ENCODE measurements at regions not wholly inside any gene's neighbourhood (a gene's known extent, or its start where the extent isn't known, plus 50 kb on each side); places are given as distances from the start of the nearest gene placed in this dataset.

DNA sequence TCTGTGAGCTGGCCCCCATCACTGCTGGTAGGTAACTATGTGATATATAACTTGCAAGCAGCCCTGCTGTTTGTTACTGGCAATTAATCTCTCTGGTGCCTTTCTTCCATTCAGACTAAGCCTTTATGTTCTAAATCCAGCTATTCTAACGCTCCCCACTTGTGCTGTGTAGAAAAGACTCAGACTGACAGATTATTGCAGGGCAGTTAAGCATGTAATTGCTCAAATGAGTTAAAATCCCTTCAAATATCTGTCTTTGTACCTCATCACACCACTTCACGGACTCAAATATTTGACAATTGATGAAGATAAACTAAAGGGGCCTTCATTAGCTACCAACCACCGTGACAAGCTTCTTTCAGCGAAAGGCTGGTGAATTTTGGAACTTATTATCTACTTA lies 416.2 kb downstream of the NR2F2 start:
- no TSS peak for BruUV-seq (replicated peaks)
- Histone ChIP-seq H3K14ac (replicated peaks; ENCODE audit: low read depth, low read length) (no peak overlapping the region), H3K4me1 (ENCODE audit: control insufficient read depth, insufficient read depth, low read length) (no peaks in the 10 kb centered on the region), H3K23ac (ENCODE audit: low read depth, low read length) (no peak overlapping the region), H4K91ac (ENCODE audit: insufficient read depth, low read depth, low read length) (no peak overlapping the region), H4K20me1 (ENCODE audit: insufficient read depth, low read length) (no peaks in the 10 kb centered on the region), H3K4me2 (ENCODE audit: low read depth, low read length) (no peak overlapping the region), H3K56ac (ENCODE audit: extremely low read depth, insufficient read depth, low read length) (no peak overlapping the region), H2BK120ac (ENCODE audit: low read depth, low read length) (no peak overlapping the region), H2AFZ (replicated peaks; ENCODE audit: low read length, poor library complexity) (no peak overlapping the region), H2AK9ac (replicated peaks; ENCODE audit: low read depth, low read length, poor library complexity) (no peak overlapping the region), H2BK15ac (ENCODE audit: low read depth, low read length) (no peak overlapping the region), H3K18ac (ENCODE audit: low read depth, low read length) (no peak overlapping the region), H3K27me3 (ENCODE audit: control insufficient read depth, insufficient read depth, low read length) (no peaks in the 10 kb centered on the region), H2BK5ac (ENCODE audit: low read depth, low read length, poor library complexity, severe bottlenecking) (no peak overlapping the region), H3K9ac (ENCODE audit: low read depth, low read length) (no peak overlapping the region), H3K9me3 (ENCODE audit: control insufficient read depth, insufficient read depth, low read length) (peaks cover 15% of the 10 kb centered on the region), H4K8ac (ENCODE audit: low read depth in 2 of 2, low read length in 2 of 2) (no peak overlapping the region), H3K4me3 (ENCODE audit: insufficient read depth, low read depth, low read length) (no peak overlapping the region), H4K5ac (ENCODE audit: low read depth, low read length) (no peak overlapping the region), H3K9me1 (ENCODE audit: insufficient read depth, low read length) (no peaks in the 10 kb centered on the region), H2BK20ac (ENCODE audit: low read depth, low read length) (no peak overlapping the region), H2AK5ac (ENCODE audit: low read depth, low read length) (no peak overlapping the region), H3K4ac (ENCODE audit: low read depth, low read length) (no peak overlapping the region), H3K27ac (ENCODE audit: insufficient read depth, low read length) (no peak overlapping the region), H3K36me3 (ENCODE audit: control insufficient read depth, insufficient read depth, low read length) (no peaks in the 10 kb centered on the region), H3K79me1 (ENCODE audit: low read depth in 1 of 2, low read length in 2 of 2) (no peaks in the 10 kb centered on the region)
- no peak for TF ChIP-seq NFE2L2 (IDR thresholded peaks at IDR 0.05; ENCODE audit: low read depth, low read length)
- TF ChIP-seq, protein P1, sequence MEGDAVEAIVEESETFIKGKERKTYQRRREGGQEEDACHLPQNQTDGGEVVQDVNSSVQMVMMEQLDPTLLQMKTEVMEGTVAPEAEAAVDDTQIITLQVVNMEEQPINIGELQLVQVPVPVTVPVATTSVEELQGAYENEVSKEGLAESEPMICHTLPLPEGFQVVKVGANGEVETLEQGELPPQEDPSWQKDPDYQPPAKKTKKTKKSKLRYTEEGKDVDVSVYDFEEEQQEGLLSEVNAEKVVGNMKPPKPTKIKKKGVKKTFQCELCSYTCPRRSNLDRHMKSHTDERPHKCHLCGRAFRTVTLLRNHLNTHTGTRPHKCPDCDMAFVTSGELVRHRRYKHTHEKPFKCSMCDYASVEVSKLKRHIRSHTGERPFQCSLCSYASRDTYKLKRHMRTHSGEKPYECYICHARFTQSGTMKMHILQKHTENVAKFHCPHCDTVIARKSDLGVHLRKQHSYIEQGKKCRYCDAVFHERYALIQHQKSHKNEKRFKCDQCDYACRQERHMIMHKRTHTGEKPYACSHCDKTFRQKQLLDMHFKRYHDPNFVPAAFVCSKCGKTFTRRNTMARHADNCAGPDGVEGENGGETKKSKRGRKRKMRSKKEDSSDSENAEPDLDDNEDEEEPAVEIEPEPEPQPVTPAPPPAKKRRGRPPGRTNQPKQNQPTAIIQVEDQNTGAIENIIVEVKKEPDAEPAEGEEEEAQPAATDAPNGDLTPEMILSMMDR (conservative IDR thresholded peaks at IDR 0.05; ENCODE audit: low read depth, low read length) = no peak
- no peak for TF ChIP-seq CHD1 (IDR thresholded peaks at IDR 0.05; ENCODE audit: low read depth, low read length)
- TF ChIP-seq RCOR1 (IDR thresholded peaks at IDR 0.05; ENCODE audit: insufficient replicate concordance, low read length) = no peak
- no peak for TF ChIP-seq MXI1 (IDR thresholded peaks at IDR 0.05; ENCODE audit: borderline replicate concordance, low read depth, low read length)
- TF ChIP-seq USF2 (IDR thresholded peaks at IDR 0.05; ENCODE audit: low read depth, low read length) = no peak
- TF ChIP-seq ELK1 (IDR thresholded peaks at IDR 0.05; ENCODE audit: borderline replicate concordance, low read depth, low read length) = no peak
- TF ChIP-seq CEBPB (IDR thresholded peaks at IDR 0.05; ENCODE audit: low read depth, low read length) = no peak
- TF ChIP-seq RFX5 (IDR thresholded peaks at IDR 0.05; ENCODE audit: low read depth, low read length) = no peak
- intact Hi-C loops (cut with micrococcal nuclease) = no loop called here
- CTCF ChIA-PET = interaction anchor here (0.9 to 1.0 kb wide), 2 partner anchors 48 to 51 kb away, joined by 3 read pairs; no protein-coding TSS in a partner anchor
- ATAC-seq (ENCODE audit: low read depth) = no peak
- WGBS, 2 experiments (ENCODE audit: extremely low coverage in 2 of 2, insufficient read length in 1 of 2) = no CpG with 5 or more reads among the region's 4 CpGs
- DNase-seq = no peak
- in situ Hi-C loops (cut with MboI; ENCODE audit: low sequenced_read_pairs) = no loop called here
- dilution Hi-C loops (cut with HindIII; ENCODE audit: low sequenced_read_pairs, unreplicated experiment) = no loop called here
- POLR2A ChIA-PET (ENCODE audit: unreplicated experiment) = no interaction called here

Data from IMR-90 (cell line).